Stomach (tissue), 4 donors: ENCODE measurements at regions not wholly inside any gene's neighbourhood (a gene's known extent, or its start where the extent isn't known, plus 50 kb on each side); places are given as distances from the start of the nearest gene placed in this dataset.

ENCODE experiments used
- CTCF ChIP-seq, 7 experiments: fragments of 450-650 bp in 4 of 7; fragments of 200-600 bp in 3 of 7; sonication (generic) in 3 of 7; IDR thresholded peaks; one replicate each; pipeline ENCODE4 v1.5.1; 2016 to 2019; ENCODE audit warnings: antibody characterized with exemption in 7 of 7, control low read depth in 2 of 7, mild to moderate bottlenecking in 1 of 7
- EP300 ChIP-seq: sonication (generic); formaldehyde crosslinking; IDR thresholded peaks from one replicate; pipeline ENCODE4 v1.6.1; 2017; ENCODE audit warnings: antibody characterized with exemption
- POLR2A ChIP-seq, 4 donors: fragments of 450-650 bp; IDR thresholded peaks; one replicate each; pipeline ENCODE4 v1.6.1; 2016; ENCODE audit warnings: antibody characterized with exemption in 4 of 4, control low read depth in 2 of 4, mild to moderate bottlenecking in 1 of 4, moderate library complexity in 1 of 4
- POLR2AphosphoS5 ChIP-seq, 3 donors: sonication (generic); formaldehyde crosslinking; IDR thresholded peaks; one replicate each; pipeline ENCODE4 v1.6.1; 2016; ENCODE audit warnings: antibody characterized with exemption in 3 of 3

GRCh38 chr14:42028607-42029006 lies 421.9 kb downstream of the LRFN5 start:
- TF ChIP-seq EP300 (no peak), POLR2AphosphoS5 (IDR thresholded peaks at IDR 0.05) (no peak), CTCF (IDR thresholded peaks at IDR 0.05) (no peak), POLR2A (IDR thresholded peaks at IDR 0.05) (no peak)
